ENCODE measurements at regions not wholly inside any gene's neighbourhood (a gene's known extent, or its start where the extent isn't known, plus 50 kb on each side); places are given as distances from the start of the nearest gene placed in this dataset.
A peak's percentile ranks its signal among the peaks of the same experiment; 100 is the strongest.

DNA sequence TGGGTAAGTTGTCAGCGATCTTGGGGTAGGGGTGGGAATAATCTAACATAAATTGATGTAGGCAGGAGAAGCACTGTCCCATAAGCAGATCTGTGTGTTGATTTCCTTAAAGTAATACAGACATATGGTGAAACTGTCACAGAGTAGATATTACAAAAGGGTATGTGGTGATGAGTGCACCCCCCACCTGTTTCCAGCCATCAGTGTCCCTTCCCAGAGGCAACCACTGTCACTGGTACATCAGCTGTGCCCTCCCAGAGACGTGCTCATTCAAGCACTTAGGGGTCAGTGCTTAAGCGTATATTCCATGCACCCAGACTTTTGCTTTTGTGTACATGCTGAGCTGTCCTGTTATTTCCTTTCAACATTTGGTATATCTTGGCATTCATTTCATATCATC lies 94.3 kb upstream of the PITX1 start:
- Histone ChIP-seq H2AFZ (ENCODE audit: low read length) (peak overlapping the region; percentile 75), H3K9me3 (ENCODE audit: low read depth, low read length) (no peaks in the 10 kb centered on the region), H3K4me2 (ENCODE audit: insufficient read depth, low read length) (no peak overlapping the region), H3K27ac (ENCODE audit: low read depth, low read length) (no peak overlapping the region), H3K4me1 (ENCODE audit: insufficient read depth, low read length) (peaks cover 14% of the 10 kb centered on the region), H4K20me1 (ENCODE audit: insufficient read depth, low read length) (no peaks in the 10 kb centered on the region), H3K27me3 (ENCODE audit: insufficient read depth, low read length) (no peaks in the 10 kb centered on the region), H3K36me3 (ENCODE audit: insufficient read depth, low read length) (no peaks in the 10 kb centered on the region), H3K79me2 (ENCODE audit: insufficient read depth, low read length) (no peaks in the 10 kb centered on the region), H3K4me3 (ENCODE audit: insufficient read depth, low read length) (peak overlapping the region; percentile 5)
- TF ChIP-seq, protein P1, sequence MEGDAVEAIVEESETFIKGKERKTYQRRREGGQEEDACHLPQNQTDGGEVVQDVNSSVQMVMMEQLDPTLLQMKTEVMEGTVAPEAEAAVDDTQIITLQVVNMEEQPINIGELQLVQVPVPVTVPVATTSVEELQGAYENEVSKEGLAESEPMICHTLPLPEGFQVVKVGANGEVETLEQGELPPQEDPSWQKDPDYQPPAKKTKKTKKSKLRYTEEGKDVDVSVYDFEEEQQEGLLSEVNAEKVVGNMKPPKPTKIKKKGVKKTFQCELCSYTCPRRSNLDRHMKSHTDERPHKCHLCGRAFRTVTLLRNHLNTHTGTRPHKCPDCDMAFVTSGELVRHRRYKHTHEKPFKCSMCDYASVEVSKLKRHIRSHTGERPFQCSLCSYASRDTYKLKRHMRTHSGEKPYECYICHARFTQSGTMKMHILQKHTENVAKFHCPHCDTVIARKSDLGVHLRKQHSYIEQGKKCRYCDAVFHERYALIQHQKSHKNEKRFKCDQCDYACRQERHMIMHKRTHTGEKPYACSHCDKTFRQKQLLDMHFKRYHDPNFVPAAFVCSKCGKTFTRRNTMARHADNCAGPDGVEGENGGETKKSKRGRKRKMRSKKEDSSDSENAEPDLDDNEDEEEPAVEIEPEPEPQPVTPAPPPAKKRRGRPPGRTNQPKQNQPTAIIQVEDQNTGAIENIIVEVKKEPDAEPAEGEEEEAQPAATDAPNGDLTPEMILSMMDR (IDR thresholded peaks at IDR 0.05; ENCODE audit: extremely low read depth, low read depth, low read length), result no peak
- DNase-seq (ENCODE audit: insufficient read length, low spot score, missing footprints), result no peak

DNA sequence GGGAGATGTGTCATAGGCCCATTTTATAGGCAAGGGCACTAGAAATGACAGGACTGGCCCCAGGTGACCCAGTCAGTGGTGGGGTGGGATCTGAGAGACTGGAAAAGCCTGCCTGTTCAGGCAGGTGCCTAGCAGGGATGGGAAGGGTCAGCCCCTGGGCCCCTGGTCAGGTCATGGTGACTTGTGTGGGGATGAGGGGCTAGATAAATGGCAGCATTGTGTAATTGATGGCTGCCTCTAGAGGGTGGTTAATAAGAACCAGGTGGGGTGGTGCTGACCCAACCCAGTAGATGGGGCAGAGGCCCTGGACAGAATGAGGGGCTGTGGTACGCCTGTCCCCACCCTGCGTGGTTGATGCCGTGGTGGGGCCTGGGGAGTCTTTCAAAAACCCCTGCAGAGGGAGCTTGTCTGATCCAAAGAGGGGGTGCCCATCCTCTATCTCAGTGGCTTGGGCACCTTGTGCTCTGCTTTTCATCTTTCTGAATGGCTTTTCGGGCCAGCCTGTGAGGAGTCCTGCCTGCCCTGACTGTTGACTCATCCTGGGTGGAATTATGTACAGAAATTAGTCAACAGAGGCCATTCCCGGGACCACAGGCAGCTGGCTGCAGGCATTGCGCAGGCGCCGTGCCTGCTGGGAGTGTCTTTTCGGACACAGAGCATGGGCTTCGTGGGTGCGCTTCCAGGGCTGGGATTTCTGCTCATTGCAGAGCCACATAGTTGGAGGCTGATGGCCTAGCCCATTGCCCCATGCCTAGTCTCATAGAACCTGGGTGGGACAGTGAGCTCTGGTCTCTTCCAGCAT lies 93.6 kb upstream of the PITX1 start:
- Histone ChIP-seq H3K27me3 (ENCODE audit: insufficient read depth, low read length) (peaks cover 4% of the 10 kb centered on the region), H3K36me3 (ENCODE audit: insufficient read depth, low read length) (no peaks in the 10 kb centered on the region), H3K79me2 (ENCODE audit: insufficient read depth, low read length) (no peaks in the 10 kb centered on the region), H3K27ac (ENCODE audit: low read depth, low read length) (no peak overlapping the region), H4K20me1 (ENCODE audit: insufficient read depth, low read length) (no peaks in the 10 kb centered on the region), H2AFZ (ENCODE audit: low read length) (peak overlapping the region; percentile 75), H3K4me1 (ENCODE audit: insufficient read depth, low read length) (peaks cover 14% of the 10 kb centered on the region), H3K4me3 (ENCODE audit: insufficient read depth, low read length) (peak overlapping the region; percentile 5), H3K4me2 (ENCODE audit: insufficient read depth, low read length) (no peak overlapping the region), H3K9me3 (ENCODE audit: low read depth, low read length) (no peaks in the 10 kb centered on the region)
- TF ChIP-seq, protein P1 (IDR thresholded peaks at IDR 0.05; ENCODE audit: extremely low read depth, low read depth, low read length), result no peak
- DNase-seq (ENCODE audit: insufficient read length, low spot score, missing footprints), result peak; percentile 100

DNA sequence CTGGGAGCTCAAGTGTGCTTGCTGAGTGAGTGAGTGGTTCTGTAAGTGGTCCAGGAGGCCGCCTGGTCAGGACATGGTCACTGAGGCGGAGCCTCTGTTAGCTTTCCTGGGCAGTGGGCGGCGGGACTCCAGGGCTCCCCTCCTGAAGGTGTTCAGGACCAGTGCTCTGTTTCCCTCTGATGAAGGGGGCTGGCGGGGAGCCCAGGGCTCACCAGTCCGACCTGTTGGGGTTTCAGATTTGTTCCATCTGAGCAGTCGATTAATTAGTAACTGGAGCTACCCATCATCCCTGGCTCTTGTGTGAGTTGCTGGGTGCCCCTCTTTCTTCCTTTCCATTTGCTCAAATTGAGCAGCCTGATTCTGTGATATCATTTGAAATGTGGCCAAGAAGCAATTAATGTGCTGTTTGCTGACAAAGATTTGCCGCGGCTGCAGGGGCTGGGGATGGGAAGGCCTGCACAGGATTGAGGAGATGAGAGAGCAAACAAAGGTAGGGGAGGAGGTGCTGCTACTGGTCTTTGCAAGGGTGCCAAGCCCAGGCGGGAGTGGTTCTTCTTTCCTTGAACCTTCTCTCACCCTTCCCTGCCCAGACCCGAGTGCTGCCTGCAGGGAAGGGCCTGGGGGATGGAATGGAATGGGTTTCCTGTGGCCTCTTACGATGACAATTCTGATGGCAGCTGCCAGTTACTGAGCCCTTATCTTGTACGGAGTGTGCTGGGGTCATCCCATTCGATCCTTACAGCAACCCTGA lies 92.8 kb upstream of the PITX1 start:
- peak; percentile 38 for DNase-seq (ENCODE audit: insufficient read length, low spot score, missing footprints)
- TF ChIP-seq, protein P1 (IDR thresholded peaks at IDR 0.05; ENCODE audit: extremely low read depth, low read depth, low read length), result no peak
- H3K79me2 ChIP-seq (ENCODE audit: insufficient read depth, low read length), result no peaks in the 10 kb centered on the region
- H3K27me3 ChIP-seq (ENCODE audit: insufficient read depth, low read length), result peaks cover 4% of the 10 kb centered on the region
- H3K4me3 ChIP-seq (ENCODE audit: insufficient read depth, low read length), result no peak overlapping the region
- H4K20me1 ChIP-seq (ENCODE audit: insufficient read depth, low read length), result no peaks in the 10 kb centered on the region
- no peak overlapping the region for H2AFZ ChIP-seq (ENCODE audit: low read length)
- no peaks in the 10 kb centered on the region for H3K9me3 ChIP-seq (ENCODE audit: low read depth, low read length)
- H3K27ac ChIP-seq (ENCODE audit: low read depth, low read length), result no peak overlapping the region
- H3K4me1 ChIP-seq (ENCODE audit: insufficient read depth, low read length), result peaks cover 14% of the 10 kb centered on the region
- no peak overlapping the region for H3K4me2 ChIP-seq (ENCODE audit: insufficient read depth, low read length)
- no peaks in the 10 kb centered on the region for H3K36me3 ChIP-seq (ENCODE audit: insufficient read depth, low read length)

DNA sequence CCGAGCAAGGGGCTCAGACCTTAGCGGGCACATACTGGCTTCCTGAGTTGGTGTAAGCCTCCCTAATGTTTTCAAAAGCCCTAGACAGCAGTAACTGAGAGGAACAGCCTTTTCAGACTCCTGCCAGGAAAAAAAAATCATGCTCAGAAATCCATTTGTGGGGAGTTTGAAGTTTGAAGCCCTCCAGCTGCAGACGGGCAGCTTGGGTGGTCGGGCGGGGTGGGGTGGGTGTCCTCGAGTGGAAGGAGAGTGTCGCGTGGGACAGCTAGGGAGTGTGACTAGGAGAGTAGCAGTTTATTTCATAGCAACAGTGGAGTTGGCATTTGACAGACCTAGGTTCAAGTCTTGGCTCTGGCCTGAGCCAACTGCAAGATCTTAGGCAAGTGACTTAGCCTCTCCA lies 90.7 kb upstream of the PITX1 start:
- Histone ChIP-seq H3K4me2 (ENCODE audit: insufficient read depth, low read length) (no peak overlapping the region), H3K4me3 (ENCODE audit: insufficient read depth, low read length) (no peak overlapping the region), H3K27ac (ENCODE audit: low read depth, low read length) (no peak overlapping the region), H3K79me2 (ENCODE audit: insufficient read depth, low read length) (no peaks in the 10 kb centered on the region), H3K4me1 (ENCODE audit: insufficient read depth, low read length) (peaks cover 14% of the 10 kb centered on the region), H3K27me3 (ENCODE audit: insufficient read depth, low read length) (peaks cover 4% of the 10 kb centered on the region), H3K9me3 (ENCODE audit: low read depth, low read length) (no peaks in the 10 kb centered on the region), H2AFZ (ENCODE audit: low read length) (no peak overlapping the region), H3K36me3 (ENCODE audit: insufficient read depth, low read length) (no peaks in the 10 kb centered on the region), H4K20me1 (ENCODE audit: insufficient read depth, low read length) (no peaks in the 10 kb centered on the region)
- TF ChIP-seq, protein P1 (IDR thresholded peaks at IDR 0.05; ENCODE audit: extremely low read depth, low read depth, low read length), result no peak
- no peak for DNase-seq (ENCODE audit: insufficient read length, low spot score, missing footprints)
